T47D (cell line): ENCODE measurements at regions not wholly inside any gene's neighbourhood (a gene's known extent, or its start where the extent isn't known, plus 50 kb on each side); places are given as distances from the start of the nearest gene placed in this dataset.

ENCODE experiments used
- DNase-seq, 2 experiments: peaks; one replicate each; pipeline versions ENCODE4 v3.0.0 to v3.0.0-alpha.2; 2011 to 2012; ENCODE audit warnings: low read depth in 1 of 2, low spot score in 1 of 2
- JUND ChIP-seq: IDR thresholded peaks from 2 replicates; pipeline ENCODE4 v1.6.1; 2012; ENCODE audit warnings: low read depth
- in situ Hi-C: cut with HindIII; loops from 2 replicates; pipeline ENCODE4 v1.10.0; 2016; ENCODE audit warnings: low sequenced_read_pairs, low pct_unique_long_range_greater_than_20kb

- in situ Hi-C loops = no loop called here
- DNase-seq = peak in 1 of 2 experiments; percentile 12
- no peak for TF ChIP-seq JUND
Measured at GRCh38 chr12:16136219-16136988, 141.1 kb downstream of the SLC15A5 start.

DNA sequence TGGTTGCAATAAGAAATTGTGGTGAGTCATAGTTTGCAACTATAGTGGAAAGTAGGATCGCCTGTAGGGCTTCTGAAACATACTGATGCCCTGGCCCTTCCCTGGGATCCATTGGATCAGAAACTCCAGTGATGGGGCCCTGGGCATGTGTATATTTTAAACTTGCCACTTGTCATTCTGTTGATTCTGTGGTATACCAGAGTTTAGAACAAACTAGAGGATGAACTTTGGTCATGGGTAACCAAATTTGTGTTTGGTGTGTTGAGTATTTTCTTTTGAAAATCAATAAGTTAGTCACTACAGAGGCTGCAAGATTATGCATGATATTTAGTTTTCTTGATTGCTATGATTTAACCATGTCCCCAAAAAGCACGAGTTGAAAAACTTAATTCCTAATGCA lies 142.2 kb downstream of the SLC15A5 start:
- DNase-seq = no peak
- in situ Hi-C loops = no loop called here
- no peak for TF ChIP-seq JUND

DNA sequence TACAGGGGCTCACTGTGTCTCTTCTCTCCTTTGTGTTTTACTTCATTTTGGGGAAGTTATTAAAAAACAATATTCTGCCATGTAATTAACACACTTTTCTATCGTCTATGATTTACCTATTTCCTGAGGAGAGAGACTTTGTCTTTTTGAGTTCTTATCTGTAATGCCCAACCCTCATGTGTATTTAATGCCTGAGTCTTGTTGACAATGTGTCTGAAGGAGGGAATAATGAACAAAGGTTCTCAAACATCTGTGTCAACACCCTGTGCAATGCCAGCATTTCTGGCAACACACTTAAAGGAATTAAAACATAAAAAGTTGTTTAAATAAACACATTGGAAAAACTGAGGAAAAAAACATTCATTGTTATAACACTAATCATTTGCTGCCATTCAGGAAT lies 147.1 kb downstream of the SLC15A5 start:
- no peak for TF ChIP-seq JUND
- no peak for DNase-seq
- in situ Hi-C loops = no loop called here

DNA sequence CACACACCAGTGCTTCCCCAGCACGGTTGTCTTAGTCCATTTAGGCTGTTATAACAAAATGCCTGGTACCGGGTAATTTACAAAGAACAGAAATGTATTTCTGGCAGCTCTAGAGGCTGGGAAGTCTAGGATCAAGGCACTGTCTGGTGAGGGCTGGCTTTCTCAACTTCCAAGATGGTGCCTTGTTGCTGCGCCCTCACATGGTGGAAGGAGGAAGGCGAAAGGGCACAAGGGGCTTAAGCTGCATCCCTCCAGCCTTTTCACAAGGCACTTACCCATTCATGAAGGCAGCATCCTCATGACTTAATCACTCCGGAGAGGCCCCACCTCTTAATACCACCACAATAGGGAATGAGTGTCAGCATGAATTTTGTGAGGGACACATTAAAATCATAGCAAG lies 155.5 kb downstream of the SLC15A5 start:
- no peak for DNase-seq
- in situ Hi-C loops = no loop called here

GRCh38 chr12:16119618-16120415 lies 157.7 kb downstream of the SLC15A5 start:
- in situ Hi-C loops = no loop called here
- DNase-seq = no peak
- TF ChIP-seq JUND = no peak

More for the DNA sequence above, 155.5 kb downstream of the SLC15A5 start:
- no peak for TF ChIP-seq JUND

DNA sequence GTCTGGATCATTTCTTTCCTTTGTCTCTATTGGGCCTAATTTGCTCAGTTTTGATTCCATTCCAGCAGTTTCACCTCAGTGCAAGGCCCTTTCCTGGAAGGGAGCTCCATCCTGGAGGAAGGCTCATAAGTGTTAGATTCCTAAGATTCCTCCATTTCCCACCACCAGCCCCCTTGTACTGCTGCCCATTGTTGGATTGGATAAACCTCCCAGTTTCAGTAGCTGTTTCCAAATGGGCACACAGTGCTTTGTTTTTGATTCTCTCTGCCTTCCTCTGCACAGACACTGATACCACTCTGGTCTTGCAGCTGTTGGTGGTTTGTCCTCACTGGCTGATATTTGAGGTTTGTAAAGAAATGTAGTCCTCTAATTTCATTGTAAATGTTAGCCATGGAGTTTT lies 158.9 kb downstream of the SLC15A5 start:
- no peak for DNase-seq
- in situ Hi-C loops = no loop called here
- no peak for TF ChIP-seq JUND

DNA sequence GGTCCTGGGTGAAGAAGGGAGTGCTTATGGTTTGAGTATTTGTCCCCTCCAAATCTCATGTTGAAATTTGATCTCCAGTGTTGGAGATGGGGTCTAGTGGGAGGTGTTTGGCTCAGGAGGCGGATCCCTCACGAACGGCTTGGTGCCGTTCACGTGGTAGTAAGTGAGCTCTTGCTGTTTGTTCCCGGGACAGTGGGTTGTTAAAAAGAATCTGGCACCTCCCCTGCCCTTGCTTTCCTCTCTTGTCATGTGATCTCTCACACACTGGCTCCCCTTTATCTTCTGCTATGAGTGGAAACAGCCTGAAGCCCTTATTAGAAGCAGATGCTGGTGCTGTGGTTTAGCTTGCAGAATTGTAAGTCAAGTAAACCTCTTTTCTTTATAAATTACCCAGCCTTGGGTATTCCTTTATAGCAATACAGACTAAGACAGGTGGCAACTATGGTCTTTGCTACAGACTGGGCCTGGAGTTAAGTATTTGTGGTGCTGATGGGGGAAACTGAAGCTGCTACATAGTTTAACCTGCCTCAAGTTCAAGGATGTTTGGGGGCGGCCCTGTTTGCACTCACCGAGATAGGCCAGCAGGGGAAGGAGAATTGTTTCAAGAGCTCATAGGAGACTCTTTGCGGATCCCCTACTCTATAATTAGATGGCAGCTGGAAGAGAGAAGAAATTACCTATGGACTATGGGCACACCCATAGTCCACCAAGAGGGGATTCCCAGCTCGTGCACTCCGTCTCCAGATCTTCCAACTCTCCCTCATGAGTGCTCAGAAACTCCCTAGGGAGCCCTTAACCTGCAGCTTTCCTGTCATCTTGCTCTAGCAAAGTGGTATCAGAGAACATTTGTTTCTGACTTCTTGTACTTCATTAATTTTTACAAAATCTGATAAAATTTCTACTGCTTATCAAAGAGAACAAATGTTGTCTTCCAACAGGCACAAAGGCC lies 164.6 kb downstream of the SLC15A5 start:
- in situ Hi-C loops = no loop called here
- TF ChIP-seq JUND = no peak
- no peak for DNase-seq

DNA sequence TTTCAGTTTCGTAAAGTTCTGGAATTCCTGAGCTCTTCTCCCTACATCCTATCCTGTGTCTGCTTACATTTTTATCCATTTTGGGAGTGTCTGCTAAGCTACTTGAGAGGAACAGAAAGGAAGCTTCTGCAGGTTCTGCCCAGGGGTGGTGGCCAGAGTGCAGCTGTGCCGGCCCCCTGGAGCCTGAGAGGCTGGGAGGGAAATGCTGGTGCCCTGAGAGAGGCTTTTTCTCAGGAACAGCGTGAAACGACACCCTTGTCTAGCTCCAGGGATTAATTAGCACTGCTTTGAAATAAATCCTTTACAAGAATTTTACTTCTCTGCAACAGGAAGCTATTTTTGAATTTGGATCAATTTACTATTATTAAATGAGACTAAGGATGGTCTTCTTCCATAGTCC lies 165.4 kb downstream of the SLC15A5 start:
- no peak for TF ChIP-seq JUND
- in situ Hi-C loops = no loop called here
- DNase-seq = no peak

- no peak for TF ChIP-seq JUND
- no peak for DNase-seq
- in situ Hi-C loops = no loop called here
Measured at GRCh38 chr12:16110596-16110995, 166.9 kb downstream of the SLC15A5 start.

DNA sequence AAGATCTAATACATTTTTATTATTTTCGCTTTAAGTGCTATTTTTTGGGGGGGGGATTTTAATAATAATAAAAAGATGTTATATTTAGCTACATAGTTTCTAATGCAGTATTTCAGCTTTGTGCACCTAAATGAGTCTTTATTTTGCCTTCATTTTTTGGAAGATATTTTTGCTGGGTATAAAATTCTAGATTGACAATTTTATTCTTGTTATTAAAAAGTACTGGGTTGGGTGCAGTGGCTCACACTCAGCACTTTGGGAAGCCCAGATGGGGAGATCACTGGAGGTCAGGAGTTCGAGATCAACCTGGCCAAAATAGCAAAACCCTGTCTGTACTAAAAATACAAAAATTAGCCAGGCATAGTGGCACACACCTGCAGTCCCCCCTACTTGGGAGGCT lies 173.6 kb downstream of the SLC15A5 start:
- no peak for TF ChIP-seq JUND
- in situ Hi-C loops = no loop called here
- no peak for DNase-seq

- in situ Hi-C loops = no loop called here
- TF ChIP-seq JUND = no peak
- DNase-seq = no peak
Measured at GRCh38 chr12:16100206-16100605, 177.3 kb downstream of the SLC15A5 start.

GRCh38 chr12:16096273-16096849 lies 181.1 kb downstream of the SLC15A5 start:
- DNase-seq = no peak
- no peak for TF ChIP-seq JUND
- in situ Hi-C loops = no loop called here
